GM12878 (cell line): ENCODE measurements at regions not wholly inside any gene's neighbourhood (a gene's known extent, or its start where the extent isn't known, plus 50 kb on each side); places are given as distances from the start of the nearest gene placed in this dataset.

Experiments
- CHD2 ChIP-seq: IDR thresholded peaks from 2 replicates; pipeline ENCODE4 v1.6.1; 2011; ENCODE audit warnings: low read depth, low read length, improper control_type of control experiment, borderline replicate concordance
- CREM ChIP-seq: IDR thresholded peaks from 2 replicates; pipeline ENCODE4 v1.6.1; 2014; ENCODE audit warnings: antibody characterized with exemption, low read depth
- EP300 ChIP-seq, 2 experiments: fragments of 150-350 bp in 1 of 2; IDR thresholded peaks; 2 replicates each; pipeline ENCODE4 v1.6.1; 2011 to 2012; ENCODE audit warnings: low read depth in 2 of 2, low read length in 2 of 2, borderline replicate concordance in 1 of 2, improper control_type of control experiment in 1 of 2, inconsistent platforms in 1 of 2; ENCODE audit not compliant: control insufficient read depth in 1 of 2
- MYB ChIP-seq: fragments of 150-350 bp; IDR thresholded peaks from 2 replicates; pipeline ENCODE4 v1.6.1; 2014; ENCODE audit warnings: mild to moderate bottlenecking, low read depth, low read length, borderline replicate concordance
- NFYB ChIP-seq: IDR thresholded peaks from 2 replicates; pipeline ENCODE4 v1.6.1; 2011; ENCODE audit warnings: low read depth, mild to moderate bottlenecking, low read length, improper control_type of control experiment, moderate library complexity; ENCODE audit not compliant: insufficient read depth
- RAD51 ChIP-seq: fragments of 450-650 bp; IDR thresholded peaks from 2 replicates; pipeline ENCODE4 v1.6.1; 2016; ENCODE audit warnings: moderate library complexity, mild to moderate bottlenecking, inconsistent platforms
- RFX5 ChIP-seq: IDR thresholded peaks from 2 replicates; pipeline ENCODE4 v1.6.1; 2011; ENCODE audit warnings: low read depth, low read length, improper control_type of control experiment
- SMARCA5 ChIP-seq: fragments of 450-650 bp; IDR thresholded peaks from 2 replicates; pipeline ENCODE4 v1.6.1; 2017; ENCODE audit warnings: mild to moderate bottlenecking
- ZNF384 ChIP-seq: IDR thresholded peaks from 2 replicates; pipeline ENCODE4 v1.6.1; 2012; ENCODE audit warnings: low read depth, mild to moderate bottlenecking, low read length, improper control_type of control experiment, borderline replicate concordance
- TF ChIP-seq, protein P1 (sequence below), 3 experiments: IDR thresholded peaks in 2 of 3; conservative IDR thresholded peaks in 1 of 3; 2 replicates each; pipeline ENCODE4 v1.5.1; 2011; ENCODE audit warnings: low read depth in 3 of 3, low read length in 3 of 3, mild to moderate bottlenecking in 3 of 3, control low read depth in 2 of 3, moderate library complexity in 2 of 3, inconsistent platforms in 1 of 3, mixed read lengths in 1 of 3; ENCODE audit not compliant: control insufficient read depth in 2 of 3, insufficient read depth in 1 of 3; ENCODE audit errors: extremely low read depth in 1 of 3
- TF ChIP-seq, protein P2 (sequence below): IDR thresholded peaks from 2 replicates; pipeline ENCODE4 v1.6.1; 2012; ENCODE audit warnings: low read depth, low read length, improper control_type of control experiment
- TF ChIP-seq, protein P3 (sequence below): IDR thresholded peaks from 2 replicates; pipeline ENCODE4 v1.6.1; 2011; ENCODE audit warnings: low read depth, low read length, improper control_type of control experiment, borderline replicate concordance

DNA sequence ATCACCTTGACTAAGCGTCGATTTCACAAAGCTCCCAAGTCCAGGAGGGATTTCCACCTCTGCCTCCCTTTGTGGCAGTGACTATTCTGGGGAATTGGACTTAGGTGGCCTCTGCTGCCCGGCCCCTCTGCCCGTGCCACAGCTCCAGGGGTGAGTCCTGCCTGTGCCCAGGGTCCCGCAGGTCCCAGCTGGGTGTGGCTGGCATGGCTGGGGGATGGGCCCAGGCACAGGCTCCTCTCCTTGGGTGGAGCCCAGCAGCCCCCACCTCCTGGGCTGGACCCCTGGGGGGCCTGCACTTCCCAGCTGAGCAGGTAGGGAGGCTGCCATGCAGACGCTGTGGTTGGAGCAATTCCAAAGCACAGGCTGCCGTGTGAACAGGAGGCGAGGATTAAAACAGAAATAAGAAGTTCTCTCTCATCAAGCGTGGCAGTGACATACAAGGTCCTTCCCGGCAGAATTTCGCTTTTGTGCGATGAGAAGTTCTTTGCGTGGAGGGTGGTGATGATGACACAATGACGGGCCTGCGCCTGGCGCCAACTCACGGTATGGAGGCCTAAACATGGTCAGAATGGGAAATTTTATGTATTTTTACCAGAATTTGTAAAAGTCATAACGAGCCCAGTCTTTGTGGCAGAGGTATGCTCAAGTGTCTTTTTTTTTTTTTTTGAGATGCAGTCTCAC is 107.3 kb downstream of the BRD1 start:
- TF ChIP-seq, protein P1, sequence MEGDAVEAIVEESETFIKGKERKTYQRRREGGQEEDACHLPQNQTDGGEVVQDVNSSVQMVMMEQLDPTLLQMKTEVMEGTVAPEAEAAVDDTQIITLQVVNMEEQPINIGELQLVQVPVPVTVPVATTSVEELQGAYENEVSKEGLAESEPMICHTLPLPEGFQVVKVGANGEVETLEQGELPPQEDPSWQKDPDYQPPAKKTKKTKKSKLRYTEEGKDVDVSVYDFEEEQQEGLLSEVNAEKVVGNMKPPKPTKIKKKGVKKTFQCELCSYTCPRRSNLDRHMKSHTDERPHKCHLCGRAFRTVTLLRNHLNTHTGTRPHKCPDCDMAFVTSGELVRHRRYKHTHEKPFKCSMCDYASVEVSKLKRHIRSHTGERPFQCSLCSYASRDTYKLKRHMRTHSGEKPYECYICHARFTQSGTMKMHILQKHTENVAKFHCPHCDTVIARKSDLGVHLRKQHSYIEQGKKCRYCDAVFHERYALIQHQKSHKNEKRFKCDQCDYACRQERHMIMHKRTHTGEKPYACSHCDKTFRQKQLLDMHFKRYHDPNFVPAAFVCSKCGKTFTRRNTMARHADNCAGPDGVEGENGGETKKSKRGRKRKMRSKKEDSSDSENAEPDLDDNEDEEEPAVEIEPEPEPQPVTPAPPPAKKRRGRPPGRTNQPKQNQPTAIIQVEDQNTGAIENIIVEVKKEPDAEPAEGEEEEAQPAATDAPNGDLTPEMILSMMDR (IDR thresholded peaks at IDR 0.05 in 2 of 3, conservative IDR thresholded peaks at IDR 0.05 in 1 of 3; ENCODE audit: control insufficient read depth in 2 of 3, extremely low read depth in 1 of 3, insufficient read depth in 1 of 3, low read depth in 3 of 3, low read length in 3 of 3), result no peak
- TF ChIP-seq CHD2 (no peak), RAD51 (no peak), ZNF384 (no peak), MYB (no peak), RFX5 (no peak), EP300 (IDR thresholded peaks at IDR 0.05; ENCODE audit: borderline replicate concordance in 1 of 2, control insufficient read depth in 1 of 2, low read depth in 2 of 2, low read length in 2 of 2) (no peak), CREM (no peak), SMARCA5 (no peak), NFYB (no peak)
- TF ChIP-seq, protein P2, sequence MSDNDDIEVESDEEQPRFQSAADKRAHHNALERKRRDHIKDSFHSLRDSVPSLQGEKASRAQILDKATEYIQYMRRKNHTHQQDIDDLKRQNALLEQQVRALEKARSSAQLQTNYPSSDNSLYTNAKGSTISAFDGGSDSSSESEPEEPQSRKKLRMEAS, result no peak
- TF ChIP-seq, protein P3, sequence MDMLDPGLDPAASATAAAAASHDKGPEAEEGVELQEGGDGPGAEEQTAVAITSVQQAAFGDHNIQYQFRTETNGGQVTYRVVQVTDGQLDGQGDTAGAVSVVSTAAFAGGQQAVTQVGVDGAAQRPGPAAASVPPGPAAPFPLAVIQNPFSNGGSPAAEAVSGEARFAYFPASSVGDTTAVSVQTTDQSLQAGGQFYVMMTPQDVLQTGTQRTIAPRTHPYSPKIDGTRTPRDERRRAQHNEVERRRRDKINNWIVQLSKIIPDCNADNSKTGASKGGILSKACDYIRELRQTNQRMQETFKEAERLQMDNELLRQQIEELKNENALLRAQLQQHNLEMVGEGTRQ, result no peak
